ENCODE measurements at regions not wholly inside any gene's neighbourhood (a gene's known extent, or its start where the extent isn't known, plus 50 kb on each side); places are given as distances from the start of the nearest gene placed in this dataset.

- no peaks in the 10 kb centered on the region for H3K4me1 ChIP-seq
- no peak for TF ChIP-seq CTCF (IDR thresholded peaks at IDR 0.05)
- DNase-seq (no peak), ATAC-seq (no peak)
- no peaks in the 10 kb centered on the region for H3K36me3 ChIP-seq (ENCODE audit: insufficient read depth in 1 of 2, low read depth in 1 of 2)
- H3K9me3 ChIP-seq = no peaks in the 10 kb centered on the region
- H3K27me3 ChIP-seq (ENCODE audit: insufficient read depth in 3 of 3, low read length in 2 of 3) = no peaks in the 10 kb centered on the region
- no peak overlapping the region for H3K4me3 ChIP-seq
- WGBS, 3 donors = 15 to 28% (median 25%) methylated on average over 3 of the region's 3 CpGs
- no peak overlapping the region for H3K27ac ChIP-seq
- intact Hi-C loops (cut with DNase I) = no loop called here
Measured at GRCh38 chr7:13181216-13181615, 493.8 kb downstream of the ARL4A start.

GRCh38 chr7:13185139-13185538, 497.7 kb downstream of the ARL4A start:
- Histone ChIP-seq H3K4me1 (no peaks in the 10 kb centered on the region), H3K4me3 (no peak overlapping the region), H3K27me3 (ENCODE audit: insufficient read depth in 3 of 3, low read length in 2 of 3) (no peaks in the 10 kb centered on the region), H3K36me3 (ENCODE audit: insufficient read depth in 1 of 2, low read depth in 1 of 2) (no peaks in the 10 kb centered on the region), H3K9me3 (no peaks in the 10 kb centered on the region), H3K27ac (no peak overlapping the region)
- ATAC-seq (no peak), DNase-seq (no peak)
- intact Hi-C loops (cut with DNase I) = no loop called here
- TF ChIP-seq CTCF (IDR thresholded peaks at IDR 0.05) = no peak

GRCh38 chr7:13188236-13188805, 500.9 kb downstream of the ARL4A start:
- ATAC-seq = no peak
- no peaks in the 10 kb centered on the region for H3K9me3 ChIP-seq
- no peak overlapping the region for H3K4me3 ChIP-seq
- H3K4me1 ChIP-seq = no peaks in the 10 kb centered on the region
- WGBS, 3 donors = 64 to 73% (median 64%) methylated on average over 5 of the region's 5 CpGs
- H3K27me3 ChIP-seq (ENCODE audit: insufficient read depth in 3 of 3, low read length in 2 of 3) = no peaks in the 10 kb centered on the region
- H3K36me3 ChIP-seq (ENCODE audit: insufficient read depth in 1 of 2, low read depth in 1 of 2) = no peaks in the 10 kb centered on the region
- H3K27ac ChIP-seq = no peak overlapping the region
- no peak for TF ChIP-seq CTCF (IDR thresholded peaks at IDR 0.05)
- intact Hi-C loops (cut with DNase I) = no loop called here
- no peak for DNase-seq

GRCh38 chr7:13188922-13189321, 501.5 kb downstream of the ARL4A start:
- H3K4me3 ChIP-seq = no peak overlapping the region
- H3K27me3 ChIP-seq (ENCODE audit: insufficient read depth in 3 of 3, low read length in 2 of 3) = no peaks in the 10 kb centered on the region
- no peak overlapping the region for H3K27ac ChIP-seq
- no peak for ATAC-seq
- 76 to 87% (median 77%) methylated on average over 1 of the region's 1 CpG for WGBS, 3 donors
- no peaks in the 10 kb centered on the region for H3K4me1 ChIP-seq
- no peaks in the 10 kb centered on the region for H3K36me3 ChIP-seq (ENCODE audit: insufficient read depth in 1 of 2, low read depth in 1 of 2)
- H3K9me3 ChIP-seq = no peaks in the 10 kb centered on the region
- TF ChIP-seq CTCF (IDR thresholded peaks at IDR 0.05) = no peak
- no peak for DNase-seq
- intact Hi-C loops (cut with DNase I) = no loop called here

- no peaks in the 10 kb centered on the region for H3K36me3 ChIP-seq (ENCODE audit: insufficient read depth in 1 of 2, low read depth in 1 of 2)
- 65 to 66% (median 66%) methylated on average over 2 of the region's 2 CpGs for WGBS, 3 donors
- no peak for ATAC-seq
- TF ChIP-seq CTCF (IDR thresholded peaks at IDR 0.05) = no peak
- no peaks in the 10 kb centered on the region for H3K4me1 ChIP-seq
- no peaks in the 10 kb centered on the region for H3K27me3 ChIP-seq (ENCODE audit: insufficient read depth in 3 of 3, low read length in 2 of 3)
- no peak overlapping the region for H3K4me3 ChIP-seq
- H3K9me3 ChIP-seq = no peaks in the 10 kb centered on the region
- intact Hi-C loops (cut with DNase I) = no loop called here
- DNase-seq = no peak
- no peak overlapping the region for H3K27ac ChIP-seq
Measured at GRCh38 chr7:13189668-13190067, 502.2 kb downstream of the ARL4A start.

All from psoas muscle (tissue), 7 donors.